ENCODE measurements at regions not wholly inside any gene's neighbourhood (a gene's known extent, or its start where the extent isn't known, plus 50 kb on each side); places are given as distances from the start of the nearest gene placed in this dataset.

GRCh38 chr3:74713977-74714376 is 99.5 kb upstream of the CNTN3 start:
- no peak overlapping the region for H3K4me3 ChIP-seq (ENCODE audit: low read depth, low read length)
- no peak for TF ChIP-seq CTCF (IDR thresholded peaks at IDR 0.05; ENCODE audit: borderline replicate concordance, insufficient read depth, low read depth, low read length)

GRCh38 chr3:74711913-74712512 is 97.6 kb upstream of the CNTN3 start:
- H3K4me3 ChIP-seq (ENCODE audit: low read depth, low read length), result no peak overlapping the region
- no peak for TF ChIP-seq CTCF (IDR thresholded peaks at IDR 0.05; ENCODE audit: borderline replicate concordance, insufficient read depth, low read depth, low read length)

DNA sequence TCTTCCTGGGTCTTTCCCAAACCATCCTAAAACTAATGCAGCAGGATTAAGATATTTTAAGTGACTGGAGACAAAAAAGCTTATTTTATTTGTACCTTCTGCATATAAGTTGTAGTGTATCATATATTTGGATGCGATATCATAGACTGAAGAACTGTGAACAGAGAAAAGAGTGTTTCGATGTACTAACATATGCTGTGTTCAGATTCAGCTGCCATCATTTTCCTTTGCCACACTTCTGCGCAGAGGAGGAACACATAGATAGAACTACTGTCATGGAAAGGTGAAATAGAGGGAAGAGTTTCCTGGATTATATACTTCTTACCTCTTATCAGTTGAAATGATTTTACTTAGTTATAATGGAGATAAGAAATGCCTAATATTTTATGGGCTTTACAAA is 95.5 kb upstream of the CNTN3 start:
- TF ChIP-seq CTCF (IDR thresholded peaks at IDR 0.05; ENCODE audit: borderline replicate concordance, insufficient read depth, low read depth, low read length), result no peak
- no peak overlapping the region for H3K4me3 ChIP-seq (ENCODE audit: low read depth, low read length)

GRCh38 chr3:74693696-74694393 is 79.4 kb upstream of the CNTN3 start:
- H3K4me3 ChIP-seq (ENCODE audit: low read depth, low read length), result no peak overlapping the region
- no peak for TF ChIP-seq CTCF (IDR thresholded peaks at IDR 0.05; ENCODE audit: borderline replicate concordance, insufficient read depth, low read depth, low read length)

DNA sequence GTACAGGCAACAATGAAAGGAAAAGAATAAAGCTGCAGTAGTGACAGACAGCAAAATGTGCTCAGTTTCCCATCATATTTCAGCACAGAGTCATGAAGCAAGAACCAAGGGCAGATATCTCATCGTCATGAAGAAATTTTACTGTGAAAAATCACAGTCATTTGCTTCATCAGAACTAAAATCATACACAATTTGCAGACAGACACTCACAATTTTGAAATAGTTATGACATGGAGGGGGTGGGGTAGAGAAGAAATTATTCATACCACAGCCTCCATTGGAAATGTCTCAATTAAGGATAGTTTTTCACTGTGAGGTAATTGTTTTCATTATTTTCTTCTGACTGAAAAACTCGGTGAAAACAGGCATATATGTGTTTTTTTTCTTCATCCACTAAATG is 78.8 kb upstream of the CNTN3 start:
- no peak overlapping the region for H3K4me3 ChIP-seq (ENCODE audit: low read depth, low read length)
- no peak for TF ChIP-seq CTCF (IDR thresholded peaks at IDR 0.05; ENCODE audit: borderline replicate concordance, insufficient read depth, low read depth, low read length)

- no peak for TF ChIP-seq CTCF (IDR thresholded peaks at IDR 0.05; ENCODE audit: borderline replicate concordance, insufficient read depth, low read depth, low read length)
- no peak overlapping the region for H3K4me3 ChIP-seq (ENCODE audit: low read depth, low read length)
Measured at GRCh38 chr3:74691946-74692345, 77.5 kb upstream of the CNTN3 start.

DNA sequence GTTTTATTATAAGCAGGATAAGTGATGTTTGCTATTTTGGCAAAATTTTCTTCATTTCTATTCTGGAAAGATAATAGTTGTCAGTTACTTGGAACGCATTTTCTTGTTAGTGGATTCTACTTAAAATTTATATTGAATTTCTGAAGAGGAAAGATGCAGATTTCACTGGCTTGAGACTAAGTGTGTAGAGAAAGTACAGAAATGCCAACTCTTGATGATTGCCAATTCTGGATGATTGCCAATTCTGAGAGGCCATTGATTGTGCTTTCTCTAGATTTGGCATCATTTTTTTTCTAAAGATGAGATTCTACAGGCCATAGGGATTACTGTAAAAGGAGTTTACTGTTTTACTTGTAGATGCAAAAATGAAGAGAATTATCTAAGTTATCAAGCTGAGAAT is 58.9 kb upstream of the CNTN3 start:
- TF ChIP-seq CTCF (IDR thresholded peaks at IDR 0.05; ENCODE audit: borderline replicate concordance, insufficient read depth, low read depth, low read length), result no peak
- H3K4me3 ChIP-seq (ENCODE audit: low read depth, low read length), result no peak overlapping the region
